Heart right ventricle (tissue), 16 donors: ENCODE measurements at regions not wholly inside any gene's neighbourhood (a gene's known extent, or its start where the extent isn't known, plus 50 kb on each side); places are given as distances from the start of the nearest gene placed in this dataset.
A peak's percentile ranks its signal among the peaks of the same experiment; 100 is the strongest.

ENCODE experiments used
- ATAC-seq, 8 donors: fragments of 200-7000 bp; cut with Tn5 transposase; one replicate each; pipeline ENCODE4 v1.9.1; 2020; ENCODE audit warnings: mild to moderate bottlenecking in 8 of 8, moderate library complexity in 8 of 8, moderate number of reproducible peaks in 1 of 8
- DNase-seq, 2 donors: peaks; one replicate each; pipeline ENCODE4 v3.0.0-alpha.2; 2020
- H3K27ac ChIP-seq, 10 donors: fragments of 200-600 bp; sonication (generic) in 2 of 10; one replicate each; pipeline versions ENCODE4 v1.5.0 to v1.8.0; 2020 to 2022; ENCODE audit warnings: mild to moderate bottlenecking in 3 of 10
- H3K27me3 ChIP-seq, 7 donors: fragments of 200-600 bp; one replicate each; pipeline ENCODE4 v1.8.0; 2021 to 2022; ENCODE audit warnings: mild to moderate bottlenecking in 2 of 7
- H3K36me3 ChIP-seq, 9 donors: fragments of 200-600 bp; sonication (generic) in 1 of 9; one replicate each; pipeline versions ENCODE4 v1.5.0 to v1.8.0; 2020 to 2022; ENCODE audit warnings: mild to moderate bottlenecking in 2 of 9
- H3K4me1 ChIP-seq, 9 donors: fragments of 200-600 bp; sonication (generic) in 1 of 9; one replicate each; pipeline versions ENCODE4 v1.5.0 to v1.8.0; 2020 to 2022; ENCODE audit warnings: mild to moderate bottlenecking in 4 of 9
- H3K4me3 ChIP-seq, 10 donors: fragments of 200-600 bp; sonication (generic) in 2 of 10; one replicate each; pipeline versions ENCODE4 v1.5.0 to v1.8.0; 2020 to 2022; ENCODE audit warnings: mild to moderate bottlenecking in 7 of 10, moderate library complexity in 2 of 10
- H3K9me3 ChIP-seq, 11 donors: fragments of 200-600 bp in 10 of 11; sonication (generic) in 2 of 11; one replicate each; pipeline versions ENCODE4 v1.5.0 to v1.8.0; 2013 to 2022; ENCODE audit warnings: mild to moderate bottlenecking in 2 of 11, control low read depth in 1 of 11, moderate library complexity in 1 of 11
- CTCF ChIP-seq, 9 donors: fragments of 200-600 bp; sonication (generic) in 2 of 9; IDR thresholded peaks; one replicate each; pipeline versions ENCODE4 v1.5.0 to v1.8.0; 2021 to 2022; ENCODE audit warnings: antibody characterized with exemption in 9 of 9, mild to moderate bottlenecking in 5 of 9, moderate library complexity in 1 of 9
- WGBS, 2 donors: extraction: QIAGEN DNeasy Blood & Tissue Kit; methylation state at CpG; one replicate each; pipeline ENCODE4 v1.1.7; 2013; ENCODE audit warnings: inconsistent platforms in 1 of 2; 5-methylcytosine and 5-hydroxymethylcytosine counted together
- intact Hi-C, 10 donors: fragments of 100-400 bp; cut with DNase I; formaldehyde crosslinking; loops; one replicate each; pipeline versions ENCODE4 v1.11.1 to v1.14.2; 2022
- donor health status: Arrhythmogenic right ventricular cardiomyopathy.
- donor health status: ischemic (EF 13 %, LVEDD 7.1; RV severe dilation, severe dysfunction).
- donor health status: healthy with polysubstance abuse.
- donor health status: DM: no; HTN: yes; CAD: no.
- donor health status: DM: no; HTN: no; CAD: no.
- donor health status: ischemic (EF 25% LVEDD 6.9; RV normal size, moderate dysfunction).
- donor health status: ischemic (EF 25% LVEDD 5.7; RV mildly dilated, moderate dysfunction).
- donor health status: healthy.
- donor health status: DM: yes; HTN: yes; CAD: no.
- donor health status: Ischemic cardiomyopathy.
- donor health status: ischemic (EF 35%, LVEDD 5.7; RV mildly dilated, moderate dysfunction).
- donor health status: nonischemic (EF 11% LVEDD 7.7; RV severe dilation, severe dysfunction).
- donor health status: DM: yes; HTN: yes; CAD: no.
- donor health status: PGD.
- donor health status: ischemic (EF 29% LVEDD 5.4; RV normal size, mild dysfunction).
- donor health status: nonischemic (EF 23%, LVEDD 6.1; RV moderate dilation, normal function).

GRCh38 chr15:95304947-95305400 lies 1025.5 kb upstream of the NR2F2 start:
- 49 to 64% methylated on average over 4 of the region's 4 CpGs for WGBS, 2 donors
- no peak for DNase-seq
- Histone ChIP-seq H3K27ac (peak overlapping the region; percentile 43 to 87 (median 72)), H3K4me3 (peak overlapping the region in 3 of 10 donors; percentile 3 to 19 (median 6)), H3K27me3 (no peaks in the 10 kb centered on the region), H3K4me1 (peaks cover 4 to 35% (median 17%) of the 10 kb centered on the region in 9 donors), H3K9me3 (peaks cover 0 to 4% (median 0%) of the 10 kb centered on the region in 11 donors), H3K36me3 (no peaks in the 10 kb centered on the region)
- peak in 4 of 8 donors; percentile 2 to 10 (median 4) for ATAC-seq
- intact Hi-C loops = no loop called here
- no peak for TF ChIP-seq CTCF (IDR thresholded peaks at IDR 0.05)

GRCh38 chr15:95307115-95307514 lies 1023.4 kb upstream of the NR2F2 start:
- intact Hi-C loops = no loop called here
- no peaks in the 10 kb centered on the region for H3K36me3 ChIP-seq
- DNase-seq (no peak), ATAC-seq (no peak)
- peaks cover 3 to 33% (median 14%) of the 10 kb centered on the region in 9 donors for H3K4me1 ChIP-seq
- peaks cover 0 to 8% (median 0%) of the 10 kb centered on the region in 11 donors for H3K9me3 ChIP-seq
- no peaks in the 10 kb centered on the region for H3K27me3 ChIP-seq
- no peak overlapping the region for H3K4me3 ChIP-seq
- no peak overlapping the region for H3K27ac ChIP-seq
- TF ChIP-seq CTCF (IDR thresholded peaks at IDR 0.05) = no peak
- 96 to 98% methylated on average over 4 of the region's 4 CpGs for WGBS, 2 donors

GRCh38 chr15:95319242-95319641 lies 1011.3 kb upstream of the NR2F2 start:
- intact Hi-C loops = loop anchor here in 1 of 10 donors (10.0 kb wide), 1 partner anchor 836 kb away; no protein-coding TSS in a partner anchor
- no peaks in the 10 kb centered on the region for H3K36me3 ChIP-seq
- peaks cover 0 to 5% (median 0%) of the 10 kb centered on the region in 11 donors for H3K9me3 ChIP-seq
- no peak overlapping the region for H3K27ac ChIP-seq
- H3K4me1 ChIP-seq = peaks cover 0 to 8% (median 0%) of the 10 kb centered on the region in 9 donors
- no peak overlapping the region for H3K4me3 ChIP-seq
- ATAC-seq = no peak
- H3K27me3 ChIP-seq = no peaks in the 10 kb centered on the region
- TF ChIP-seq CTCF (IDR thresholded peaks at IDR 0.05) = no peak
- no peak for DNase-seq
- WGBS, 2 donors = 97% methylated on average over 4 of the region's 4 CpGs

- peak in 1 of 9 donors; percentile 11 for TF ChIP-seq CTCF (IDR thresholded peaks at IDR 0.05)
- no peak for DNase-seq
- H3K27ac ChIP-seq = peak overlapping the region in 5 of 10 donors; percentile 9 to 90 (median 87)
- intact Hi-C loops = no loop called here
- H3K4me3 ChIP-seq = peak overlapping the region in 1 of 10 donors; percentile 7
- no peaks in the 10 kb centered on the region for H3K9me3 ChIP-seq
- peaks cover 0 to 29% (median 14%) of the 10 kb centered on the region in 7 donors for H3K27me3 ChIP-seq
- H3K4me1 ChIP-seq = peaks cover 0 to 29% (median 5%) of the 10 kb centered on the region in 9 donors
- 76 to 85% methylated on average over 7 of the region's 7 CpGs for WGBS, 2 donors
- no peak for ATAC-seq
- H3K36me3 ChIP-seq = no peaks in the 10 kb centered on the region
These were observed 1006.7 kb upstream of the NR2F2 start for GRCh38 chr15:95323796-95324195.
